ENCODE measurements at regions not wholly inside any gene's neighbourhood (a gene's known extent, or its start where the extent isn't known, plus 50 kb on each side); places are given as distances from the start of the nearest gene placed in this dataset.

- TF ChIP-seq, protein P1, sequence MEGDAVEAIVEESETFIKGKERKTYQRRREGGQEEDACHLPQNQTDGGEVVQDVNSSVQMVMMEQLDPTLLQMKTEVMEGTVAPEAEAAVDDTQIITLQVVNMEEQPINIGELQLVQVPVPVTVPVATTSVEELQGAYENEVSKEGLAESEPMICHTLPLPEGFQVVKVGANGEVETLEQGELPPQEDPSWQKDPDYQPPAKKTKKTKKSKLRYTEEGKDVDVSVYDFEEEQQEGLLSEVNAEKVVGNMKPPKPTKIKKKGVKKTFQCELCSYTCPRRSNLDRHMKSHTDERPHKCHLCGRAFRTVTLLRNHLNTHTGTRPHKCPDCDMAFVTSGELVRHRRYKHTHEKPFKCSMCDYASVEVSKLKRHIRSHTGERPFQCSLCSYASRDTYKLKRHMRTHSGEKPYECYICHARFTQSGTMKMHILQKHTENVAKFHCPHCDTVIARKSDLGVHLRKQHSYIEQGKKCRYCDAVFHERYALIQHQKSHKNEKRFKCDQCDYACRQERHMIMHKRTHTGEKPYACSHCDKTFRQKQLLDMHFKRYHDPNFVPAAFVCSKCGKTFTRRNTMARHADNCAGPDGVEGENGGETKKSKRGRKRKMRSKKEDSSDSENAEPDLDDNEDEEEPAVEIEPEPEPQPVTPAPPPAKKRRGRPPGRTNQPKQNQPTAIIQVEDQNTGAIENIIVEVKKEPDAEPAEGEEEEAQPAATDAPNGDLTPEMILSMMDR (IDR thresholded peaks at IDR 0.05; ENCODE audit: extremely low read depth, insufficient read depth, missing control alignments): no peak
- no peak for DNase-seq (ENCODE audit: low spot score)
- in situ Hi-C loops (cut with MboI; ENCODE audit: low pct_unique_long_range_greater_than_20kb, low sequenced_read_pairs, unreplicated experiment): no loop called here
Observed at GRCh38 chr10:121132273-121132672, 281.1 kb downstream of the WDR11 start.

- in situ Hi-C loops (cut with MboI; ENCODE audit: low pct_unique_long_range_greater_than_20kb, low sequenced_read_pairs, unreplicated experiment): no loop called here
- TF ChIP-seq, protein P1 (IDR thresholded peaks at IDR 0.05; ENCODE audit: extremely low read depth, insufficient read depth, missing control alignments): no peak
- no peak for DNase-seq (ENCODE audit: low spot score)
Observed at GRCh38 chr10:121133901-121134300, 282.7 kb downstream of the WDR11 start.

DNA sequence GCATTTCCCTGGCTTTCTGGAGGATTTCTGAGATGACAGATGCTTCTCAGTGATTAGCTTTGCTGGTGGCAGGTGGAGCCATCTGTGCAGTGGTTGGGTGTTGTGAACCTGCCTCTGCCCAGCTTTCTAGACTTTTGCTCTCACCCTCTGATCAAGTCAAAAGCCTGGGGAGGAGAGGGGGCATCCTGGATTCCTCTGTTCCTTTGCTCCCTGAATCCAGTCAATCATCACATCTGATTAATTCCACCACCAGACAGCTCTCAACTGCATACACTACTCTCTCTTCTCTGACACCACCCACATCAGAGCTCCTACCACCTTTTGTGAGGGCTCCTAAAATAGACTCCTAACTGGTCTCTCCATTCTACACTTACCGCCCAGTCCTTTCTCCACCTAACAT, 283.5 kb downstream of the WDR11 start:
- in situ Hi-C loops (cut with MboI; ENCODE audit: low pct_unique_long_range_greater_than_20kb, low sequenced_read_pairs, unreplicated experiment): no loop called here
- DNase-seq (ENCODE audit: low spot score): no peak
- TF ChIP-seq, protein P1 (IDR thresholded peaks at IDR 0.05; ENCODE audit: extremely low read depth, insufficient read depth, missing control alignments): no peak

- in situ Hi-C loops (cut with MboI; ENCODE audit: low pct_unique_long_range_greater_than_20kb, low sequenced_read_pairs, unreplicated experiment): no loop called here
- DNase-seq (ENCODE audit: low spot score): no peak
- TF ChIP-seq, protein P1 (IDR thresholded peaks at IDR 0.05; ENCODE audit: extremely low read depth, insufficient read depth, missing control alignments): no peak
Observed at GRCh38 chr10:121135512-121135911, 284.4 kb downstream of the WDR11 start.

DNA sequence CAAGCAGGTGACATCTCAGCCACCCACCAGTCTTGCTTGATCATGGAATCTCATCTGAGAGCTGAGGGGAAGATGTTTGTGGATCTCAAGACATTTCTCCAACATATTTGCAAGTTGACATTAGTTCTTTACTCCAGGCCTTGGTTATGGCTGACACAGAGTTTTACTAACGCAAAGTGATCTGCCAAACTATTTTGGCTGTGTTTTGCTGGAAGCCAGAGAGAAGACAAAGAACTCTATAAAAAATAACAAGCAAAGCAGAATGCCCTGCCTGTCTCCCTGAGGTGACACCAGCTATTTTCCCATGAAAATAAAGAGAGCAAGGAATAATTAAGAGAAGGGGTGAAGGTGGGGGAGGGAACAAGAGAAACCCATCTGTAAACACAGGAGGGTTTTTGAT, 286.4 kb downstream of the WDR11 start:
- TF ChIP-seq, protein P1 (IDR thresholded peaks at IDR 0.05; ENCODE audit: extremely low read depth, insufficient read depth, missing control alignments): no peak
- DNase-seq (ENCODE audit: low spot score): no peak
- in situ Hi-C loops (cut with MboI; ENCODE audit: low pct_unique_long_range_greater_than_20kb, low sequenced_read_pairs, unreplicated experiment): no loop called here

DNA sequence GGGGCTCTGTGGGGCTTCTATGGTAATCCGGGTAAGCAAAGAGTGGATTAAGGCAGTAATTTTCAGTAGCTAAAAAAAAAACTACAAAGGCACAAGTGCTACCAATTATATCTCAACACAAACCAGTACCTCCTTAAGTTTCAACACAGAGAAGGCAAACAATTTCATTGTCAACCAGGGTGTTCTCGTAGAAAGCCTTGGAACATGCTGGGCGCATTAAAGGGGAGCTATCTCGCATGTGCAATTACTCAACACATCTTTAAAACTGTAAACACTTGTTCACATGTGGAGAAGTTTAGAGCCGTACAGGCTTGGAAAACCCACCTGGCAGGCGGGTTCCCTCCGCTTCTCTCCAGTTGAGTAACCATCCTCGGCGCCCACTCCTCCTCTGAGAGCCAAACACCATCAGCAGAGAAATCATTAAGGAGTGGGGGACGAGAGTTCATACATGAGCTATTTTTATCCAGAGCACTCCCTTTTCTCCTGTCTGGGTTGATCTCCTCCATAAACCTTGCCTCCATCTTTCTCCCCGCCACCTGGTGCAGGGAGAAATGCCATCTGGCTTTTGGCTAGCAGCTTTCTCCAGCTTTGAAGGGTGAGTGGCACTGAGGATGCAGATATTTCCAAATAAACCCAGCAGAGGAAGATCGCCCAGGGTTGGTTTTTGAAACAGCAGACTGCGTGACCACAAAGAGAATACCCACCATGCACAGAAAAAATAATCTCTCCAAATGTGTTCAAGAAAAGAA, 287.1 kb downstream of the WDR11 start:
- in situ Hi-C loops (cut with MboI; ENCODE audit: low pct_unique_long_range_greater_than_20kb, low sequenced_read_pairs, unreplicated experiment): no loop called here

More for the DNA sequence above, 287.1 kb downstream of the WDR11 start:
- TF ChIP-seq, protein P1 (IDR thresholded peaks at IDR 0.05; ENCODE audit: extremely low read depth, insufficient read depth, missing control alignments): no peak
- no peak for DNase-seq (ENCODE audit: low spot score)
